Activated CD4-positive, alpha-beta T cell treated with anti-CD3 and anti-CD28 coated beads, Interleukin-2, Interleukin-6, amounts not matched to agents 100 ng/mL and 50 ng/mL, durations not matched to agents 16 hours and 8 hours (primary cell): ENCODE measurements at regions not wholly inside any gene's neighbourhood (a gene's known extent, or its start where the extent isn't known, plus 50 kb on each side); places are given as distances from the start of the nearest gene placed in this dataset.

Source experiments
- DNase-seq: peaks from one replicate; pipeline ENCODE4 v3.0.0-alpha.2; 2020

DNA sequence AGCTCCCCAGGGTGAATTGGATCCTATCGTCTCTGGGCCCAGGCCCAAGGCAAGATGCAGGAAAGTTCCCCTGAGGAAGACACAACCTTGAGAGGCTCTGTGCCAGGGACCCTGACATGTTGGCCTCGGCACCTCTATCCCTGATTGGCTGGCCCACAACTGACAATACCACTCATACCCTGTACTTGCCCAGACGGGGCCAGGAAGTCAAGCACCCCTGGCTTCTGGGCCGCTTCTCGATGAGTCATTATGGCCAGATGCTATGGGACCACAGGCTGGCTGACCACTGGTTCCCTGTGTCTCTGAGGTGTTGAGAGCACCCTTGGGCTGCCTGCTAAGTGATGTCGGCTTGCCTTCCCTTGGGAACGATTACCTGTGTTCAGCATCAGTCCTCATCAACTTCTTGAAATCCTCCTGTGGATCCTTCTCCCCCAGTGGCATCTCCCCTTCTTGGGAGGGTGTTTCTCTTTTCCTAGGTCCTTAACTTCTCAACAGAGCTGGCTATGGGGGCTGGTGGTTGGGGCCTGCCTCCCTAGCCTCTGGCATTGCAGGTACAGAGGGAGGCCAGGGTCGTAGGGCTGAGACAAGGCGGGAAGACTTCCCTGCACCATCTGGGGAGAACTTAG lies 54.5 kb upstream of the MAMLD1 start:
- no peak for DNase-seq

DNA sequence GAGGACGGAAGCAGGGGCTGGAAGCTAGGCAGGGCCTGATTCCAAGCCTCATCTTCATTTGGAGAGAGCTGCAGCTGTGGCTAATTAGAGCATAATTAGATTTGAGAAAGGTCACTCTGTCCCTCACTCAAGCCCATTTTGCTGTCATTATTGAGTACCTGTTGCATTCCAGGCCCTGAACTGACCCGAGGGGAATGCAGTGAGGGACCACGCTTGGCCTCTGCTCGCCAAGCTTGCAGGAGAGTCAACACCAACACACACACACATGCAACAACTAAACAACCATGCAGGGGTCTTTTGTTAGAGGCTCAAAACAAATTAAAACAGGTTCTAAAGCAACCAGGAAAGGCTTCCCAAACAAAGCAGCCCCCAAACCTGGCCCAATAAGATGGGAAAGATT lies 52.7 kb upstream of the MAMLD1 start:
- DNase-seq: no peak

DNA sequence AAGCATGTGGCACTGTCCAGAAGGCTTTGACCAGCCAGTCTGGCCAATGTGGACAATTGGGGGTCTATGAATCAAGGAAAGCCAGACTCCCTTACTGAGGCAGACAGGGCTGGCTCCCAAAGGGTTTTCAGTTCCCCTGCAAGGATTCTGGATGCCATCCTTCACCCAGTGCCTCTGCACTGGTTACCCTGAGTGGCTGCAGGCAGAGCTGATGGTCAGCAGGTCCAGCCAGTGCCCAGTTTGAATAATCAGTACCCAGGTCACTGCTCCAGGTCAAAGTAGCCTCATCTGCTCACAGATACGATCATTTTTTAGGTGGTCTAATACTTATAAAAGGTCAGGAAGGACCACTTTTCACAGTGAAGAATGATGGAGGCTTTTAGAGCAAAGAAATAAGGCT lies 52.2 kb upstream of the MAMLD1 start:
- no peak for DNase-seq

DNA sequence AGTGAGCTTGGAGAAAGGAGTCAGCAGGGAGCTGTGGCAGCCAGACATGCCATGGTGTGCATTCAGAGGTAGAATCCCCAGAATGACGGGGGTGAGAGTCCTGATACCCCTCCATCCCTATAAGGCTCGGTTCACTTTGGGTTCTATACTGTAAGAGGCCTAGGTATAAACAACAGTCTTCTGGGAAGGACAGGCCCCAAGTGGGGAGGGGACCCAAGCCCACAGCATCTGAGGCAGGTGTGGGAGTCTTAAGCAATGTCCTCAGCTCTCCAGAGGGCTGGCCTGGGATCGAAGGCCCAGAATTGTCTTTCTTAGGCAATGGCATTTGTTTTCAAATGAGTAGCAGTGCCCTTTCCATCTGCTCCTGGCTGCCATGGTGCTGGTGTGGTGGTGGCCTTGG lies 50.2 kb upstream of the MAMLD1 start:
- DNase-seq: no peak
